Thyroid gland (tissue), 4 donors: ENCODE measurements at regions not wholly inside any gene's neighbourhood (a gene's known extent, or its start where the extent isn't known, plus 50 kb on each side); places are given as distances from the start of the nearest gene placed in this dataset.

Source experiments
- CTCF ChIP-seq, 6 experiments: fragments of 200-600 bp in 3 of 6; fragments of 450-650 bp in 3 of 6; sonication (generic) in 3 of 6; IDR thresholded peaks; one replicate each; pipeline ENCODE4 v1.5.1; 2016 to 2019; ENCODE audit warnings: antibody characterized with exemption in 6 of 6, mild to moderate bottlenecking in 2 of 6, inconsistent platforms in 1 of 6, moderate library complexity in 1 of 6
- POLR2A ChIP-seq, 2 donors: fragments of 450-650 bp; IDR thresholded peaks; one replicate each; pipeline ENCODE4 v1.6.1; 2017; ENCODE audit warnings: antibody characterized with exemption in 2 of 2, mild to moderate bottlenecking in 2 of 2, moderate library complexity in 1 of 2

GRCh38 chr18:78123926-78124797, 855.5 kb upstream of the SALL3 start:
- TF ChIP-seq CTCF (IDR thresholded peaks at IDR 0.05) (no peak), POLR2A (IDR thresholded peaks at IDR 0.05) (no peak)
